HL-60 (cell line): ENCODE measurements at regions not wholly inside any gene's neighbourhood (a gene's known extent, or its start where the extent isn't known, plus 50 kb on each side); places are given as distances from the start of the nearest gene placed in this dataset.

Source experiments
- POLR2AphosphoS5 ChIP-seq: IDR thresholded peaks from 2 replicates; pipeline ENCODE4 v1.6.1; 2012; ENCODE audit warnings: low read depth
- TF ChIP-seq, protein P1 (sequence below): IDR thresholded peaks from one replicate; pipeline ENCODE4 v1.5.1; 2011; ENCODE audit warnings: low read length, control low read depth, inconsistent platforms; ENCODE audit not compliant: insufficient read depth
- TF ChIP-seq, protein P2 (sequence below): IDR thresholded peaks from 2 replicates; pipeline ENCODE4 v1.6.1; 2012; ENCODE audit warnings: low read depth; ENCODE audit not compliant: insufficient replicate concordance

DNA sequence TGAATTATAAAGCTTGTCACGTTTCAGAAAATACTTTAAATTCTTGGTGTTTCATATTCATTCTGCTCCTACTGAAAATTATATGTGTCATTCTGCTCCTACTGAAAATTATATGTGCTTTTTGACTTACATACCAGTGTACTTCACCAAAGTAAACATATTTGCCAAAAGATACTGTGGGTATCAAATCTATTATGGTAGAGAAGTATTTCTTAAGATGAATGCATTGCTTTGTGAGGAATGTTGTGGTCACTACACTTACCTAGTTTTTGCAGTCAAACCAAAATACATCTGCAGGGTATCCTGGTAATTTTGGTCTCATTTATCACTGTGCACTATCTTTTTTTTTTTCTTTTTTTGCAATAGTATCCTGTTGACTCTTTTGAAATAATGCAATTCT, 287.7 kb upstream of the MAD2L1 start:
- TF ChIP-seq, protein P1, sequence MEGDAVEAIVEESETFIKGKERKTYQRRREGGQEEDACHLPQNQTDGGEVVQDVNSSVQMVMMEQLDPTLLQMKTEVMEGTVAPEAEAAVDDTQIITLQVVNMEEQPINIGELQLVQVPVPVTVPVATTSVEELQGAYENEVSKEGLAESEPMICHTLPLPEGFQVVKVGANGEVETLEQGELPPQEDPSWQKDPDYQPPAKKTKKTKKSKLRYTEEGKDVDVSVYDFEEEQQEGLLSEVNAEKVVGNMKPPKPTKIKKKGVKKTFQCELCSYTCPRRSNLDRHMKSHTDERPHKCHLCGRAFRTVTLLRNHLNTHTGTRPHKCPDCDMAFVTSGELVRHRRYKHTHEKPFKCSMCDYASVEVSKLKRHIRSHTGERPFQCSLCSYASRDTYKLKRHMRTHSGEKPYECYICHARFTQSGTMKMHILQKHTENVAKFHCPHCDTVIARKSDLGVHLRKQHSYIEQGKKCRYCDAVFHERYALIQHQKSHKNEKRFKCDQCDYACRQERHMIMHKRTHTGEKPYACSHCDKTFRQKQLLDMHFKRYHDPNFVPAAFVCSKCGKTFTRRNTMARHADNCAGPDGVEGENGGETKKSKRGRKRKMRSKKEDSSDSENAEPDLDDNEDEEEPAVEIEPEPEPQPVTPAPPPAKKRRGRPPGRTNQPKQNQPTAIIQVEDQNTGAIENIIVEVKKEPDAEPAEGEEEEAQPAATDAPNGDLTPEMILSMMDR, result no peak
- no peak for TF ChIP-seq POLR2AphosphoS5
- TF ChIP-seq, protein P2, sequence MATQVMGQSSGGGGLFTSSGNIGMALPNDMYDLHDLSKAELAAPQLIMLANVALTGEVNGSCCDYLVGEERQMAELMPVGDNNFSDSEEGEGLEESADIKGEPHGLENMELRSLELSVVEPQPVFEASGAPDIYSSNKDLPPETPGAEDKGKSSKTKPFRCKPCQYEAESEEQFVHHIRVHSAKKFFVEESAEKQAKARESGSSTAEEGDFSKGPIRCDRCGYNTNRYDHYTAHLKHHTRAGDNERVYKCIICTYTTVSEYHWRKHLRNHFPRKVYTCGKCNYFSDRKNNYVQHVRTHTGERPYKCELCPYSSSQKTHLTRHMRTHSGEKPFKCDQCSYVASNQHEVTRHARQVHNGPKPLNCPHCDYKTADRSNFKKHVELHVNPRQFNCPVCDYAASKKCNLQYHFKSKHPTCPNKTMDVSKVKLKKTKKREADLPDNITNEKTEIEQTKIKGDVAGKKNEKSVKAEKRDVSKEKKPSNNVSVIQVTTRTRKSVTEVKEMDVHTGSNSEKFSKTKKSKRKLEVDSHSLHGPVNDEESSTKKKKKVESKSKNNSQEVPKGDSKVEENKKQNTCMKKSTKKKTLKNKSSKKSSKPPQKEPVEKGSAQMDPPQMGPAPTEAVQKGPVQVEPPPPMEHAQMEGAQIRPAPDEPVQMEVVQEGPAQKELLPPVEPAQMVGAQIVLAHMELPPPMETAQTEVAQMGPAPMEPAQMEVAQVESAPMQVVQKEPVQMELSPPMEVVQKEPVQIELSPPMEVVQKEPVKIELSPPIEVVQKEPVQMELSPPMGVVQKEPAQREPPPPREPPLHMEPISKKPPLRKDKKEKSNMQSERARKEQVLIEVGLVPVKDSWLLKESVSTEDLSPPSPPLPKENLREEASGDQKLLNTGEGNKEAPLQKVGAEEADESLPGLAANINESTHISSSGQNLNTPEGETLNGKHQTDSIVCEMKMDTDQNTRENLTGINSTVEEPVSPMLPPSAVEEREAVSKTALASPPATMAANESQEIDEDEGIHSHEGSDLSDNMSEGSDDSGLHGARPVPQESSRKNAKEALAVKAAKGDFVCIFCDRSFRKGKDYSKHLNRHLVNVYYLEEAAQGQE, result no peak
